DMS53 treated with DMSO at 0.1 percent for 48 hours (cell line): ENCODE measurements at regions not wholly inside any gene's neighbourhood (a gene's known extent, or its start where the extent isn't known, plus 50 kb on each side); places are given as distances from the start of the nearest gene placed in this dataset.
"Not testable (repeated sequence)": the region's sequence is repeated elsewhere in the genome, so short reads cannot be mapped to it uniquely, and the experiment has no call there.

ENCODE experiments used
- DNase-seq: peaks from one replicate; lab custom pipeline; 2025; ENCODE audit not compliant: unreplicated experiment; lab: John Stamatoyannopoulos, UW

GRCh38 chr12:23350808-23351207 lies 598.7 kb downstream of the SOX5 start:
- no peak for DNase-seq

GRCh38 chr12:23352670-23353069 lies 596.8 kb downstream of the SOX5 start:
- DNase-seq: no peak

GRCh38 chr12:23354800-23355199 lies 594.7 kb downstream of the SOX5 start:
- DNase-seq: no peak

- DNase-seq: no peak
Observed at GRCh38 chr12:23356440-23356839, 593.0 kb downstream of the SOX5 start.

GRCh38 chr12:23356927-23357708 lies 592.4 kb downstream of the SOX5 start:
- no peak for DNase-seq

GRCh38 chr12:23359975-23360701 lies 589.3 kb downstream of the SOX5 start:
- DNase-seq: no peak

GRCh38 chr12:23361971-23362370 lies 587.5 kb downstream of the SOX5 start:
- no peak for DNase-seq

GRCh38 chr12:23368590-23368989 lies 580.9 kb downstream of the SOX5 start:
- DNase-seq: no peak

- DNase-seq: no peak
Observed at GRCh38 chr12:23375621-23376020, 573.8 kb downstream of the SOX5 start.

- DNase-seq: no peak
Observed at GRCh38 chr12:23376238-23376637, 573.2 kb downstream of the SOX5 start.

- DNase-seq: no peak
Observed at GRCh38 chr12:23380419-23381100, 568.9 kb downstream of the SOX5 start.

- not testable (repeated sequence) for DNase-seq
Observed at GRCh38 chr12:23388898-23389297, 560.6 kb downstream of the SOX5 start.

GRCh38 chr12:23389315-23389714 lies 560.2 kb downstream of the SOX5 start:
- DNase-seq: not testable (repeated sequence)

GRCh38 chr12:23399402-23399933 lies 550.0 kb downstream of the SOX5 start:
- DNase-seq: no peak

- DNase-seq: no peak
Observed at GRCh38 chr12:23415180-23415579, 534.3 kb downstream of the SOX5 start.

GRCh38 chr12:23421556-23421955 lies 527.9 kb downstream of the SOX5 start:
- no peak for DNase-seq

- no peak for DNase-seq
Observed at GRCh38 chr12:23423097-23423687, 526.3 kb downstream of the SOX5 start.

- no peak for DNase-seq
Observed at GRCh38 chr12:23423796-23424195, 525.7 kb downstream of the SOX5 start.

GRCh38 chr12:23424685-23425084 lies 524.8 kb downstream of the SOX5 start:
- no peak for DNase-seq

- no peak for DNase-seq
Observed at GRCh38 chr12:23426328-23426727, 523.1 kb downstream of the SOX5 start.

GRCh38 chr12:23428758-23429157 lies 520.7 kb downstream of the SOX5 start:
- no peak for DNase-seq
